ENCODE measurements at regions not wholly inside any gene's neighbourhood (a gene's known extent, or its start where the extent isn't known, plus 50 kb on each side); places are given as distances from the start of the nearest gene placed in this dataset.

- H3K9me3 Mint-ChIP-seq: no peaks in the 10 kb centered on the region
- no peak overlapping the region for H3K27ac Mint-ChIP-seq
- H3K4me3 Mint-ChIP-seq: no peak overlapping the region
- no peaks in the 10 kb centered on the region for H3K27me3 Mint-ChIP-seq
- intact Hi-C loops (cut with micrococcal nuclease): no loop called here
- no peaks in the 10 kb centered on the region for H3K36me3 Mint-ChIP-seq (ENCODE audit: low read depth)
- H3K4me1 Mint-ChIP-seq: peaks cover 9% of the 10 kb centered on the region
- peak; percentile 40 for DNase-seq
These were observed 91.9 kb upstream of the TSPAN2 start for GRCh38 chr1:115181231-115181630.

GRCh38 chr1:115179397-115180079 lies 90.2 kb upstream of the TSPAN2 start:
- peak; percentile 47 for DNase-seq
- Mint-ChIP-seq H3K36me3 (ENCODE audit: low read depth) (no peaks in the 10 kb centered on the region), H3K4me1 (peaks cover 2% of the 10 kb centered on the region), H3K27me3 (no peaks in the 10 kb centered on the region), H3K4me3 (no peak overlapping the region), H3K27ac (no peak overlapping the region), H3K9me3 (no peaks in the 10 kb centered on the region)
- intact Hi-C loops (cut with micrococcal nuclease): no loop called here

- intact Hi-C loops (cut with micrococcal nuclease): no loop called here
- H3K4me1 Mint-ChIP-seq: no peaks in the 10 kb centered on the region
- DNase-seq: no peak
- H3K27me3 Mint-ChIP-seq: peaks cover 6% of the 10 kb centered on the region
- H3K27ac Mint-ChIP-seq: no peak overlapping the region
- H3K36me3 Mint-ChIP-seq (ENCODE audit: low read depth): no peaks in the 10 kb centered on the region
- H3K9me3 Mint-ChIP-seq: no peaks in the 10 kb centered on the region
- no peak overlapping the region for H3K4me3 Mint-ChIP-seq
These were observed 86.9 kb upstream of the TSPAN2 start for GRCh38 chr1:115176189-115176588.

- H3K4me1 Mint-ChIP-seq: no peaks in the 10 kb centered on the region
- no peak overlapping the region for H3K4me3 Mint-ChIP-seq
- DNase-seq: no peak
- no peaks in the 10 kb centered on the region for H3K36me3 Mint-ChIP-seq (ENCODE audit: low read depth)
- peaks cover 6% of the 10 kb centered on the region for H3K27me3 Mint-ChIP-seq
- intact Hi-C loops (cut with micrococcal nuclease): no loop called here
- no peaks in the 10 kb centered on the region for H3K9me3 Mint-ChIP-seq
- no peak overlapping the region for H3K27ac Mint-ChIP-seq
These were observed 86.3 kb upstream of the TSPAN2 start for GRCh38 chr1:115175596-115175995.

- Mint-ChIP-seq H3K4me3 (no peak overlapping the region), H3K27ac (no peak overlapping the region), H3K4me1 (no peaks in the 10 kb centered on the region), H3K27me3 (peaks cover 6% of the 10 kb centered on the region), H3K9me3 (no peaks in the 10 kb centered on the region), H3K36me3 (ENCODE audit: low read depth) (no peaks in the 10 kb centered on the region)
- intact Hi-C loops (cut with micrococcal nuclease): no loop called here
- DNase-seq: no peak
These were observed 83.8 kb upstream of the TSPAN2 start for GRCh38 chr1:115173151-115173550.

GRCh38 chr1:115172270-115172669 lies 83.0 kb upstream of the TSPAN2 start:
- Mint-ChIP-seq H3K36me3 (ENCODE audit: low read depth) (no peaks in the 10 kb centered on the region), H3K27ac (no peak overlapping the region), H3K4me1 (no peaks in the 10 kb centered on the region), H3K9me3 (no peaks in the 10 kb centered on the region), H3K4me3 (no peak overlapping the region), H3K27me3 (peaks cover 9% of the 10 kb centered on the region)
- intact Hi-C loops (cut with micrococcal nuclease): no loop called here
- DNase-seq: no peak

- Mint-ChIP-seq H3K4me1 (no peaks in the 10 kb centered on the region), H3K4me3 (no peak overlapping the region), H3K36me3 (ENCODE audit: low read depth) (no peaks in the 10 kb centered on the region), H3K9me3 (no peaks in the 10 kb centered on the region), H3K27me3 (peaks cover 10% of the 10 kb centered on the region), H3K27ac (no peak overlapping the region)
- intact Hi-C loops (cut with micrococcal nuclease): no loop called here
- DNase-seq: no peak
These were observed 81.7 kb upstream of the TSPAN2 start for GRCh38 chr1:115170961-115171392.

GRCh38 chr1:115170377-115170776 lies 81.1 kb upstream of the TSPAN2 start:
- no peak for DNase-seq
- Mint-ChIP-seq H3K27me3 (peaks cover 10% of the 10 kb centered on the region), H3K9me3 (no peaks in the 10 kb centered on the region), H3K4me1 (no peaks in the 10 kb centered on the region), H3K4me3 (no peak overlapping the region), H3K27ac (no peak overlapping the region), H3K36me3 (ENCODE audit: low read depth) (no peaks in the 10 kb centered on the region)
- intact Hi-C loops (cut with micrococcal nuclease): no loop called here

- peaks cover 17% of the 10 kb centered on the region for H3K27me3 Mint-ChIP-seq
- H3K36me3 Mint-ChIP-seq (ENCODE audit: low read depth): no peaks in the 10 kb centered on the region
- no peak overlapping the region for H3K4me3 Mint-ChIP-seq
- intact Hi-C loops (cut with micrococcal nuclease): loop anchor here (2.0 kb wide), 1 partner anchor 17 kb away; no protein-coding TSS in a partner anchor
- DNase-seq: no peak
- H3K4me1 Mint-ChIP-seq: no peaks in the 10 kb centered on the region
- no peaks in the 10 kb centered on the region for H3K9me3 Mint-ChIP-seq
- no peak overlapping the region for H3K27ac Mint-ChIP-seq
These were observed 78.7 kb upstream of the TSPAN2 start for GRCh38 chr1:115168026-115168425.

- H3K9me3 Mint-ChIP-seq: no peaks in the 10 kb centered on the region
- no peak overlapping the region for H3K27ac Mint-ChIP-seq
- H3K36me3 Mint-ChIP-seq (ENCODE audit: low read depth): no peaks in the 10 kb centered on the region
These were observed 77.3 kb upstream of the TSPAN2 start for GRCh38 chr1:115166531-115167091.

GRCh38 chr1:115165776-115166175 lies 76.5 kb upstream of the TSPAN2 start:
- no peaks in the 10 kb centered on the region for H3K9me3 Mint-ChIP-seq
- no peak overlapping the region for H3K4me3 Mint-ChIP-seq
- H3K4me1 Mint-ChIP-seq: no peaks in the 10 kb centered on the region
- H3K27ac Mint-ChIP-seq: no peak overlapping the region
- DNase-seq: no peak
- intact Hi-C loops (cut with micrococcal nuclease): no loop called here
- no peaks in the 10 kb centered on the region for H3K36me3 Mint-ChIP-seq (ENCODE audit: low read depth)
- H3K27me3 Mint-ChIP-seq: peaks cover 13% of the 10 kb centered on the region

More at GRCh38 chr1:115166531-115167091, 77.3 kb upstream of the TSPAN2 start:
- Mint-ChIP-seq H3K27me3 (peaks cover 14% of the 10 kb centered on the region), H3K4me1 (no peaks in the 10 kb centered on the region), H3K4me3 (no peak overlapping the region)
- DNase-seq: no peak
- intact Hi-C loops (cut with micrococcal nuclease): no loop called here

GRCh38 chr1:115164940-115165705 lies 75.8 kb upstream of the TSPAN2 start:
- Mint-ChIP-seq H3K4me3 (no peak overlapping the region), H3K27ac (no peak overlapping the region), H3K27me3 (peaks cover 13% of the 10 kb centered on the region), H3K4me1 (no peaks in the 10 kb centered on the region), H3K9me3 (no peaks in the 10 kb centered on the region), H3K36me3 (ENCODE audit: low read depth) (no peaks in the 10 kb centered on the region)
- no peak for DNase-seq
- intact Hi-C loops (cut with micrococcal nuclease): no loop called here

- no peak overlapping the region for H3K4me3 Mint-ChIP-seq
- no peak overlapping the region for H3K27ac Mint-ChIP-seq
- intact Hi-C loops (cut with micrococcal nuclease): no loop called here
- H3K36me3 Mint-ChIP-seq (ENCODE audit: low read depth): no peaks in the 10 kb centered on the region
- H3K9me3 Mint-ChIP-seq: no peaks in the 10 kb centered on the region
- no peak for DNase-seq
- peaks cover 13% of the 10 kb centered on the region for H3K27me3 Mint-ChIP-seq
- H3K4me1 Mint-ChIP-seq: no peaks in the 10 kb centered on the region
These were observed 75.2 kb upstream of the TSPAN2 start for GRCh38 chr1:115164484-115164883.

GRCh38 chr1:115160728-115161127 lies 71.4 kb upstream of the TSPAN2 start:
- Mint-ChIP-seq H3K4me1 (no peaks in the 10 kb centered on the region), H3K27me3 (peaks cover 8% of the 10 kb centered on the region), H3K27ac (no peak overlapping the region), H3K9me3 (no peaks in the 10 kb centered on the region), H3K36me3 (ENCODE audit: low read depth) (no peaks in the 10 kb centered on the region), H3K4me3 (no peak overlapping the region)
- DNase-seq: no peak
- intact Hi-C loops (cut with micrococcal nuclease): no loop called here
